ENCODE measurements at regions not wholly inside any gene's neighbourhood (a gene's known extent, or its start where the extent isn't known, plus 50 kb on each side); places are given as distances from the start of the nearest gene placed in this dataset.

- Histone ChIP-seq H3K36me3 (no peaks in the 10 kb centered on the region), H3K27me3 (no peaks in the 10 kb centered on the region), H3K4me1 (no peaks in the 10 kb centered on the region), H3K9me3 (no peaks in the 10 kb centered on the region), H3K4me3 (no peak overlapping the region), H3K27ac (no peak overlapping the region)
- DNase-seq (ENCODE audit: low spot score) = no peak
- no peak for TF ChIP-seq CTCF (IDR thresholded peaks at IDR 0.05)
These were observed 609.5 kb upstream of the RGMB start for GRCh38 chr5:98163796-98164493.

GRCh38 chr5:98168871-98169270 is 604.6 kb upstream of the RGMB start:
- Histone ChIP-seq H3K27me3 (no peaks in the 10 kb centered on the region), H3K27ac (no peak overlapping the region), H3K36me3 (no peaks in the 10 kb centered on the region), H3K4me1 (no peaks in the 10 kb centered on the region), H3K4me3 (no peak overlapping the region), H3K9me3 (no peaks in the 10 kb centered on the region)
- TF ChIP-seq CTCF (IDR thresholded peaks at IDR 0.05) = no peak
- DNase-seq (ENCODE audit: low spot score) = no peak

- no peaks in the 10 kb centered on the region for H3K36me3 ChIP-seq
These were observed 602.5 kb upstream of the RGMB start for GRCh38 chr5:98170994-98171393.

GRCh38 chr5:98173334-98173733 is 600.1 kb upstream of the RGMB start:
- no peaks in the 10 kb centered on the region for H3K4me1 ChIP-seq
- TF ChIP-seq CTCF (IDR thresholded peaks at IDR 0.05) = no peak
- no peak for DNase-seq (ENCODE audit: low spot score)

More at GRCh38 chr5:98170994-98171393, 602.5 kb upstream of the RGMB start:
- DNase-seq (ENCODE audit: low spot score) = no peak
- Histone ChIP-seq H3K4me1 (no peaks in the 10 kb centered on the region), H3K4me3 (no peak overlapping the region), H3K9me3 (no peaks in the 10 kb centered on the region), H3K27me3 (no peaks in the 10 kb centered on the region), H3K27ac (no peak overlapping the region)
- TF ChIP-seq CTCF (IDR thresholded peaks at IDR 0.05) = no peak

GRCh38 chr5:98175474-98175873 is 598.0 kb upstream of the RGMB start:
- TF ChIP-seq CTCF (IDR thresholded peaks at IDR 0.05) = no peak
- no peak for DNase-seq (ENCODE audit: low spot score)
- Histone ChIP-seq H3K27ac (no peak overlapping the region), H3K9me3 (no peaks in the 10 kb centered on the region), H3K4me1 (no peaks in the 10 kb centered on the region), H3K27me3 (no peaks in the 10 kb centered on the region), H3K4me3 (no peak overlapping the region), H3K36me3 (no peaks in the 10 kb centered on the region)

More at GRCh38 chr5:98173334-98173733, 600.1 kb upstream of the RGMB start:
- Histone ChIP-seq H3K36me3 (no peaks in the 10 kb centered on the region), H3K27me3 (no peaks in the 10 kb centered on the region), H3K9me3 (no peaks in the 10 kb centered on the region), H3K4me3 (no peak overlapping the region), H3K27ac (no peak overlapping the region)
